ENCODE measurements at regions not wholly inside any gene's neighbourhood (a gene's known extent, or its start where the extent isn't known, plus 50 kb on each side); places are given as distances from the start of the nearest gene placed in this dataset.

DNA sequence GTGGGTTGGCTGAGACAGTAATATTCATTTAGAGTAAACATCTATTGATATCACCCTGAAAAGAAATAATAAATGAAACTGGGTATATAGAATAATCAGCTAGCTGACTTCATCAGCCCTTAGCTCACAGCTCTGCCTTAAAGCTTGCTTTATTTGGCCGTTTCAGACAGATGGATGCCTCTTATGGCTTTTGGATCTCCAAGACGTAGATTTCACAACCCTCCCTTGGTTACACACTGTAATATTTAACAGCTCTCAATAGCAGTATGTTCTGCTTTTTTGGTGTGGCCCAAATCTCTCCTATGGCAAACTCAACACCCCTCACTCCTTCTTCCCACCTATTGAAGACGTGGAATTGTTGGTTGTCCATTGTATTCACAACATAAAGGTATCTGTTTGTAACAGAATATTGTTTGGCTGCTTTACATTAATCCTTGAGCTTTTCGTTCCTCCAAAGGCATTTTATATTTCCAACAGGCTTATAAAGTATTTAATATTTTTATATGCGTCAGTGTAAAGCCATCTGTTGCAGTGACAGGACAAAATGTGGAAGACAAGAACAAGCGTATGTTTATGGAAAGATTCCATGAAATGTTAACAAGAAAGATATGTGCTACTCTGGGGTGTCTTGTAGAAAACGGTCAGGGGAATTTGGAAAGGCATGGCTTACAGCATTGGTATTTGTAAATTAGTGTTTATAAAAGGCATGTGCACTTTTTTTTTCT lies 837.0 kb upstream of the RBFOX1 start:
- no peaks in the 10 kb centered on the region for H4K20me1 ChIP-seq (ENCODE audit: insufficient read depth)
- H3K9me2 ChIP-seq (ENCODE audit: insufficient read depth) = no peaks in the 10 kb centered on the region
- TF ChIP-seq POLR2A (IDR thresholded peaks at IDR 0.05; ENCODE audit: borderline replicate concordance, extremely low read depth, insufficient read depth, insufficient read length) (no peak), CBX3 (IDR thresholded peaks at IDR 0.05; ENCODE audit: low read depth) (no peak), RAD21 (IDR thresholded peaks at IDR 0.05; ENCODE audit: low read depth) (no peak), ZFX (IDR thresholded peaks at IDR 0.05) (no peak), EZH2phosphoT487 (IDR thresholded peaks at IDR 0.05; ENCODE audit: borderline replicate concordance) (no peak), SRF (IDR thresholded peaks at IDR 0.05; ENCODE audit: low read depth) (no peak), ELF1 (IDR thresholded peaks at IDR 0.05; ENCODE audit: borderline replicate concordance, low read depth) (no peak), TCF7L2 (IDR thresholded peaks at IDR 0.05; ENCODE audit: borderline replicate concordance, extremely low read depth, insufficient read depth, insufficient read length) (no peak), POLR2AphosphoS5 (IDR thresholded peaks at IDR 0.05; ENCODE audit: low read depth, low read length) (no peak), FOSL1 (IDR thresholded peaks at IDR 0.05; ENCODE audit: low read depth) (no peak), ZNF274 (IDR thresholded peaks at IDR 0.05; ENCODE audit: low read depth, low read length) (no peak), JUND (IDR thresholded peaks at IDR 0.05) (no peak)
- TF ChIP-seq, protein P1, sequence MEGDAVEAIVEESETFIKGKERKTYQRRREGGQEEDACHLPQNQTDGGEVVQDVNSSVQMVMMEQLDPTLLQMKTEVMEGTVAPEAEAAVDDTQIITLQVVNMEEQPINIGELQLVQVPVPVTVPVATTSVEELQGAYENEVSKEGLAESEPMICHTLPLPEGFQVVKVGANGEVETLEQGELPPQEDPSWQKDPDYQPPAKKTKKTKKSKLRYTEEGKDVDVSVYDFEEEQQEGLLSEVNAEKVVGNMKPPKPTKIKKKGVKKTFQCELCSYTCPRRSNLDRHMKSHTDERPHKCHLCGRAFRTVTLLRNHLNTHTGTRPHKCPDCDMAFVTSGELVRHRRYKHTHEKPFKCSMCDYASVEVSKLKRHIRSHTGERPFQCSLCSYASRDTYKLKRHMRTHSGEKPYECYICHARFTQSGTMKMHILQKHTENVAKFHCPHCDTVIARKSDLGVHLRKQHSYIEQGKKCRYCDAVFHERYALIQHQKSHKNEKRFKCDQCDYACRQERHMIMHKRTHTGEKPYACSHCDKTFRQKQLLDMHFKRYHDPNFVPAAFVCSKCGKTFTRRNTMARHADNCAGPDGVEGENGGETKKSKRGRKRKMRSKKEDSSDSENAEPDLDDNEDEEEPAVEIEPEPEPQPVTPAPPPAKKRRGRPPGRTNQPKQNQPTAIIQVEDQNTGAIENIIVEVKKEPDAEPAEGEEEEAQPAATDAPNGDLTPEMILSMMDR (IDR thresholded peaks at IDR 0.05 in 2 of 3, conservative IDR thresholded peaks at IDR 0.05 in 1 of 3; ENCODE audit: borderline replicate concordance in 1 of 3, insufficient read depth in 1 of 3, low read depth in 2 of 3, low read length in 2 of 3) = no peak
- TF ChIP-seq, protein P2, sequence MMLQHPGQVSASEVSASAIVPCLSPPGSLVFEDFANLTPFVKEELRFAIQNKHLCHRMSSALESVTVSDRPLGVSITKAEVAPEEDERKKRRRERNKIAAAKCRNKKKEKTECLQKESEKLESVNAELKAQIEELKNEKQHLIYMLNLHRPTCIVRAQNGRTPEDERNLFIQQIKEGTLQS (IDR thresholded peaks at IDR 0.05) = no peak
- TF ChIP-seq, protein P3, sequence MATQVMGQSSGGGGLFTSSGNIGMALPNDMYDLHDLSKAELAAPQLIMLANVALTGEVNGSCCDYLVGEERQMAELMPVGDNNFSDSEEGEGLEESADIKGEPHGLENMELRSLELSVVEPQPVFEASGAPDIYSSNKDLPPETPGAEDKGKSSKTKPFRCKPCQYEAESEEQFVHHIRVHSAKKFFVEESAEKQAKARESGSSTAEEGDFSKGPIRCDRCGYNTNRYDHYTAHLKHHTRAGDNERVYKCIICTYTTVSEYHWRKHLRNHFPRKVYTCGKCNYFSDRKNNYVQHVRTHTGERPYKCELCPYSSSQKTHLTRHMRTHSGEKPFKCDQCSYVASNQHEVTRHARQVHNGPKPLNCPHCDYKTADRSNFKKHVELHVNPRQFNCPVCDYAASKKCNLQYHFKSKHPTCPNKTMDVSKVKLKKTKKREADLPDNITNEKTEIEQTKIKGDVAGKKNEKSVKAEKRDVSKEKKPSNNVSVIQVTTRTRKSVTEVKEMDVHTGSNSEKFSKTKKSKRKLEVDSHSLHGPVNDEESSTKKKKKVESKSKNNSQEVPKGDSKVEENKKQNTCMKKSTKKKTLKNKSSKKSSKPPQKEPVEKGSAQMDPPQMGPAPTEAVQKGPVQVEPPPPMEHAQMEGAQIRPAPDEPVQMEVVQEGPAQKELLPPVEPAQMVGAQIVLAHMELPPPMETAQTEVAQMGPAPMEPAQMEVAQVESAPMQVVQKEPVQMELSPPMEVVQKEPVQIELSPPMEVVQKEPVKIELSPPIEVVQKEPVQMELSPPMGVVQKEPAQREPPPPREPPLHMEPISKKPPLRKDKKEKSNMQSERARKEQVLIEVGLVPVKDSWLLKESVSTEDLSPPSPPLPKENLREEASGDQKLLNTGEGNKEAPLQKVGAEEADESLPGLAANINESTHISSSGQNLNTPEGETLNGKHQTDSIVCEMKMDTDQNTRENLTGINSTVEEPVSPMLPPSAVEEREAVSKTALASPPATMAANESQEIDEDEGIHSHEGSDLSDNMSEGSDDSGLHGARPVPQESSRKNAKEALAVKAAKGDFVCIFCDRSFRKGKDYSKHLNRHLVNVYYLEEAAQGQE (IDR thresholded peaks at IDR 0.05; ENCODE audit: low read depth) = no peak
- intact Hi-C loops (cut with micrococcal nuclease) = no loop called here
- H3K9me3 ChIP-seq (ENCODE audit: control insufficient read depth in 1 of 2, insufficient read depth in 1 of 2, low read depth in 1 of 2, low read length in 2 of 2) = no peaks in the 10 kb centered on the region
- no TSS peak for BruUV-seq (replicated peaks)
- no peaks in the 10 kb centered on the region for H3K4me1 ChIP-seq (ENCODE audit: control insufficient read depth in 1 of 2, insufficient read depth in 2 of 2, low read length in 2 of 2)
- ChIA-PET CTCF (no interaction called here), RAD21 (ENCODE audit: low non-redundant PET in 1 of 2, low total read pairs in 2 of 2, uncharacterized antibody in 2 of 2, unreplicated experiment in 2 of 2) (no interaction called here), POLR2A (no interaction called here)
- H3K36me3 ChIP-seq (ENCODE audit: control insufficient read depth in 1 of 2, insufficient read depth in 2 of 2, low read length in 2 of 2) = no peaks in the 10 kb centered on the region
- H3K79me2 ChIP-seq (ENCODE audit: insufficient read depth, low read length) = no peaks in the 10 kb centered on the region
- no peak overlapping the region for H3K4me2 ChIP-seq (ENCODE audit: low read length)
- H3K27ac ChIP-seq (ENCODE audit: low read depth, low read length) = no peak overlapping the region
- no peak overlapping the region for H3K4me3 ChIP-seq (replicated peaks in 1 of 2; ENCODE audit: low read depth in 1 of 2, low read length in 2 of 2)
- ATAC-seq = no peak
- H3K27me3 ChIP-seq (ENCODE audit: insufficient read depth, low read length) = no peaks in the 10 kb centered on the region
- no peak for DNase-seq (ENCODE audit: low read depth, low spot score)
- no peak overlapping the region for H2AFZ ChIP-seq (ENCODE audit: low read depth, low read length, poor library complexity, severe bottlenecking)
- H3K9ac ChIP-seq (ENCODE audit: low read length) = no peak overlapping the region
